IMR-90 (cell line): ENCODE measurements at regions not wholly inside any gene's neighbourhood (a gene's known extent, or its start where the extent isn't known, plus 50 kb on each side); places are given as distances from the start of the nearest gene placed in this dataset.

Source experiments
- ATAC-seq: fragments of 200-7000 bp; cut with Tn5 transposase; 2 replicates; pipeline ENCODE4 v1.9.1; 2020; ENCODE audit warnings: low read depth, mild to moderate bottlenecking, moderate library complexity
- BruUV-seq: library from RNA; stranded (reverse); fragments of 400-500 nt; replicated peaks from 2 replicates; lab custom pipeline; 2021; lab: Mats Ljungman, UMichigan
- CTCF ChIA-PET: fragments of 300-600 bp; formaldehyde crosslinking; extraction: SDS; loops from one replicate; lab custom pipeline; 2021; ENCODE audit warnings: antibody characterized with exemption; lab: Yijun Ruan, JAX
- POLR2A ChIA-PET: fragments of 300-600 bp; sonication (Branson Sonifier 250); formaldehyde crosslinking; loops from one replicate; lab custom pipeline; 2022; ENCODE audit warnings: antibody characterized with exemption; ENCODE audit not compliant: unreplicated experiment; lab: Charles Lee
- DNase-seq: peaks from one replicate; pipeline ENCODE4 v3.0.0; 2013
- H2AFZ ChIP-seq: replicated peaks from 2 replicates; pipeline ENCODE3; 2013; ENCODE audit warnings: low read length, mild to moderate bottlenecking; ENCODE audit not compliant: poor library complexity
- H2AK5ac ChIP-seq: 2 replicates; pipeline ENCODE4 v1.6.1; 2013; ENCODE audit warnings: low read depth, low read length, inconsistent platforms
- H2AK9ac ChIP-seq: replicated peaks from 2 replicates; pipeline ENCODE3; 2013; ENCODE audit warnings: mild to moderate bottlenecking, low read depth, low read length, moderate library complexity; ENCODE audit not compliant: poor library complexity
- H2BK120ac ChIP-seq: 2 replicates; pipeline ENCODE4 v1.6.1; 2013; ENCODE audit warnings: low read depth, low read length, inconsistent platforms
- H2BK15ac ChIP-seq: 3 replicates; pipeline ENCODE4 v1.6.1; 2013; ENCODE audit warnings: low read depth, low read length, inconsistent platforms
- H2BK20ac ChIP-seq: 2 replicates; pipeline ENCODE4 v1.6.1; 2013; ENCODE audit warnings: low read depth, mild to moderate bottlenecking, inconsistent platforms, low read length, moderate library complexity
- H2BK5ac ChIP-seq: 2 replicates; pipeline ENCODE4 v1.6.1; 2013; ENCODE audit warnings: mild to moderate bottlenecking, low read depth, low read length, inconsistent platforms; ENCODE audit not compliant: poor library complexity, severe bottlenecking
- H3K14ac ChIP-seq: replicated peaks from 2 replicates; pipeline ENCODE4 v1.6.1; 2013; ENCODE audit warnings: low read depth, low read length, inconsistent platforms
- H3K18ac ChIP-seq: 2 replicates; pipeline ENCODE4 v1.6.1; 2013; ENCODE audit warnings: low read depth, low read length, control low read depth
- H3K23ac ChIP-seq: 2 replicates; pipeline ENCODE4 v1.6.1; 2013; ENCODE audit warnings: low read depth, low read length, inconsistent platforms
- H3K27ac ChIP-seq: 2 replicates; pipeline ENCODE4 v1.5.1; 2013; ENCODE audit warnings: mild to moderate bottlenecking, control low read depth, low read length; ENCODE audit not compliant: insufficient read depth
- H3K27me3 ChIP-seq: 2 replicates; pipeline ENCODE4 v1.6.1; 2013; ENCODE audit warnings: low read length; ENCODE audit not compliant: control insufficient read depth, insufficient read depth
- H3K36me3 ChIP-seq: 2 replicates; pipeline ENCODE4 v1.6.1; 2013; ENCODE audit warnings: low read length, mixed read lengths; ENCODE audit not compliant: control insufficient read depth, insufficient read depth
- H3K4ac ChIP-seq: 2 replicates; pipeline ENCODE4 v1.6.1; 2013; ENCODE audit warnings: low read depth, low read length, inconsistent platforms
- H3K4me1 ChIP-seq: 2 replicates; pipeline ENCODE4 v1.6.1; 2013; ENCODE audit warnings: low read length, mixed read lengths; ENCODE audit not compliant: control insufficient read depth, insufficient read depth
- H3K4me2 ChIP-seq: 2 replicates; pipeline ENCODE4 v1.6.1; 2013; ENCODE audit warnings: low read depth, mild to moderate bottlenecking, control low read depth, low read length, moderate library complexity
- H3K4me3 ChIP-seq: 2 replicates; pipeline ENCODE4 v1.5.1; 2013; ENCODE audit warnings: low read depth, mild to moderate bottlenecking, control low read depth, low read length, moderate library complexity; ENCODE audit not compliant: insufficient read depth
- H3K56ac ChIP-seq: 2 replicates; pipeline ENCODE4 v1.6.1; 2013; ENCODE audit warnings: low read length, inconsistent platforms; ENCODE audit not compliant: insufficient read depth; ENCODE audit errors: extremely low read depth
- H3K79me1 ChIP-seq, 2 experiments: 2 replicates each; pipeline ENCODE4 v1.6.1; 2013; ENCODE audit warnings: low read length in 2 of 2, inconsistent platforms in 1 of 2, low read depth in 1 of 2
- H3K9ac ChIP-seq: 2 replicates; pipeline ENCODE4 v1.6.1; 2013; ENCODE audit warnings: low read depth, low read length, control low read depth
- H3K9me1 ChIP-seq: 2 replicates; pipeline ENCODE4 v1.6.1; 2013; ENCODE audit warnings: low read length, inconsistent platforms; ENCODE audit not compliant: insufficient read depth
- H3K9me3 ChIP-seq: 2 replicates; pipeline ENCODE4 v1.6.1; 2013; ENCODE audit warnings: low read length; ENCODE audit not compliant: control insufficient read depth, insufficient read depth
- H4K20me1 ChIP-seq: 2 replicates; pipeline ENCODE4 v1.6.1; 2013; ENCODE audit warnings: low read length, inconsistent platforms; ENCODE audit not compliant: insufficient read depth
- H4K5ac ChIP-seq: 2 replicates; pipeline ENCODE4 v1.6.1; 2013; ENCODE audit warnings: mild to moderate bottlenecking, low read depth, low read length, control low read depth
- H4K8ac ChIP-seq, 2 experiments: 2 replicates each; pipeline ENCODE4 v1.6.1; 2013; ENCODE audit warnings: low read depth in 2 of 2, low read length in 2 of 2, control low read depth in 1 of 2, inconsistent platforms in 1 of 2
- H4K91ac ChIP-seq: 2 replicates; pipeline ENCODE4 v1.6.1; 2013; ENCODE audit warnings: low read depth, low read length, inconsistent platforms; ENCODE audit not compliant: insufficient read depth
- CEBPB ChIP-seq: IDR thresholded peaks from 2 replicates; pipeline ENCODE4 v1.6.1; 2012; ENCODE audit warnings: low read depth, low read length, improper control_type of control experiment
- CHD1 ChIP-seq: IDR thresholded peaks from 2 replicates; pipeline ENCODE4 v1.6.1; 2012; ENCODE audit warnings: low read depth, low read length, improper control_type of control experiment
- CTCF ChIP-seq: conservative IDR thresholded peaks from 2 replicates; pipeline ENCODE4 v1.5.1; 2012; ENCODE audit warnings: mild to moderate bottlenecking, low read depth, low read length, improper control_type of control experiment
- ELK1 ChIP-seq: fragments of 150-350 bp; IDR thresholded peaks from 2 replicates; pipeline ENCODE4 v1.6.1; 2016; ENCODE audit warnings: low read depth, mild to moderate bottlenecking, low read length, moderate library complexity, borderline replicate concordance
- FOS ChIP-seq: fragments of 150-350 bp; IDR thresholded peaks from 2 replicates; pipeline ENCODE4 v1.6.1; 2016; ENCODE audit warnings: low read depth, low read length
- MAFK ChIP-seq: IDR thresholded peaks from 2 replicates; pipeline ENCODE4 v1.6.1; 2012; ENCODE audit warnings: low read depth, low read length, improper control_type of control experiment
- MAZ ChIP-seq: IDR thresholded peaks from 2 replicates; pipeline ENCODE4 v1.6.1; 2012; ENCODE audit warnings: low read depth, mild to moderate bottlenecking, low read length, improper control_type of control experiment, moderate library complexity, borderline replicate concordance
- MXI1 ChIP-seq: IDR thresholded peaks from 2 replicates; pipeline ENCODE4 v1.6.1; 2012; ENCODE audit warnings: low read depth, mild to moderate bottlenecking, low read length, moderate library complexity, borderline replicate concordance
- RAD21 ChIP-seq: IDR thresholded peaks from 2 replicates; pipeline ENCODE4 v1.6.1; 2012; ENCODE audit warnings: low read length, improper control_type of control experiment
- RCOR1 ChIP-seq: IDR thresholded peaks from 2 replicates; pipeline ENCODE4 v1.6.1; 2012; ENCODE audit warnings: mild to moderate bottlenecking, low read length, improper control_type of control experiment; ENCODE audit not compliant: insufficient replicate concordance
- RFX5 ChIP-seq: IDR thresholded peaks from 2 replicates; pipeline ENCODE4 v1.8.0; 2012; ENCODE audit warnings: low read depth, mild to moderate bottlenecking, low read length, moderate library complexity
- SMC3 ChIP-seq: fragments of 150-350 bp; IDR thresholded peaks from 2 replicates; pipeline ENCODE4 v1.6.1; 2016; ENCODE audit warnings: low read depth, mild to moderate bottlenecking, antibody characterized with exemption, low read length, moderate library complexity
- USF2 ChIP-seq: fragments of 150-350 bp; IDR thresholded peaks from 2 replicates; pipeline ENCODE4 v1.6.1; 2017; ENCODE audit warnings: mild to moderate bottlenecking, antibody characterized with exemption, low read length, low read depth
- WGBS, 2 experiments: methylation state at CpG; one replicate each; pipeline versions ENCODE4 v1.1.5 to v1.1.7; 2013; ENCODE audit warnings: missing lambda C conversion rate in 2 of 2; ENCODE audit not compliant: insufficient read length in 1 of 2; ENCODE audit errors: extremely low coverage in 2 of 2; 5-methylcytosine and 5-hydroxymethylcytosine counted together
- dilution Hi-C: fragments of 300-500 bp; cut with HindIII; formaldehyde crosslinking; loops from one replicate; pipeline ENCODE4 v1.14.3; 2018; ENCODE audit warnings: low sequenced_read_pairs; ENCODE audit not compliant: unreplicated experiment
- in situ Hi-C: fragments of 300-500 bp; cut with MboI; formaldehyde crosslinking; loops from 3 replicates; pipeline ENCODE4 v1.14.3; 2019; ENCODE audit warnings: low sequenced_read_pairs, inconsistent platforms, mixed read lengths
- intact Hi-C: fragments of 100-400 bp; cut with micrococcal nuclease; formaldehyde crosslinking; loops from 2 replicates; pipeline ENCODE4 v1.10.0; 2022

- H3K79me1 ChIP-seq: peaks cover 5 to 22% of the 10 kb centered on the region in 2 experiments; a peak in 3 of 4 replicates
- WGBS, 2 experiments: no CpG with 5 or more reads among the region's 18 CpGs
- POLR2A ChIA-PET: interaction anchor here (0.5 to 2.9 kb wide), 11 partner anchors 9 to 145 kb away, joined by 3 to 23 read pairs (median 5); no protein-coding TSS in a partner anchor
- dilution Hi-C loops: no loop called here
- peak overlapping the region; percentile 23 for H2AK5ac ChIP-seq
- H3K18ac ChIP-seq: peak overlapping the region; percentile 99
- peak; percentile 57 for ATAC-seq
- peak overlapping the region; percentile 91 for H3K14ac ChIP-seq
- peak; percentile 99 for DNase-seq
- peak overlapping the region; percentile 99 for H3K56ac ChIP-seq
- BruUV-seq: no TSS peak
- H4K91ac ChIP-seq: peak overlapping the region; percentile 94
- H4K20me1 ChIP-seq: peaks cover 25% of the 10 kb centered on the region
- peak overlapping the region; percentile 92 for H3K27ac ChIP-seq
- peak overlapping the region; percentile 100 for H2BK5ac ChIP-seq
- CTCF ChIA-PET: interaction anchor here (0.5 to 3.4 kb wide), 3 partner anchors 16 to 28 kb away, joined by 3 to 17 read pairs (median 4); no protein-coding TSS in a partner anchor
- no peaks in the 10 kb centered on the region for H3K27me3 ChIP-seq
- H2AFZ ChIP-seq: no peak overlapping the region
- peak overlapping the region; percentile 87 for H3K4me3 ChIP-seq
- peak overlapping the region; percentile 80 to 91 for H4K8ac ChIP-seq
- peaks cover 30% of the 10 kb centered on the region for H3K4me1 ChIP-seq
- peak overlapping the region; percentile 99 for H3K9ac ChIP-seq
- peak overlapping the region; percentile 97 for H3K4ac ChIP-seq
- H3K9me1 ChIP-seq: no peaks in the 10 kb centered on the region
- peak overlapping the region; percentile 79 for H2BK15ac ChIP-seq
- peak overlapping the region; percentile 42 for H2AK9ac ChIP-seq
- H3K23ac ChIP-seq: peak overlapping the region; percentile 99
- H2BK20ac ChIP-seq: peak overlapping the region; percentile 80
- in situ Hi-C loops: no loop called here
- intact Hi-C loops: loop anchor here (1.0 to 5.0 kb wide), 5 partner anchors 30 to 194 kb away; no protein-coding TSS in a partner anchor
- peak overlapping the region; percentile 94 for H3K4me2 ChIP-seq
- peak overlapping the region; percentile 94 for H4K5ac ChIP-seq
- no peaks in the 10 kb centered on the region for H3K9me3 ChIP-seq
- H2BK120ac ChIP-seq: peak overlapping the region; percentile 89
- peaks cover 19% of the 10 kb centered on the region for H3K36me3 ChIP-seq
- TF ChIP-seq SMC3: peak; percentile 27; the same call in 1 of the 2 replicates
- TF ChIP-seq ELK1: no peak
- peak; percentile 58; the same call in 1 of the 2 replicates for TF ChIP-seq MXI1
- TF ChIP-seq MAFK: no peak
- TF ChIP-seq CHD1: no peak
- peak; percentile 97 for TF ChIP-seq CEBPB
- TF ChIP-seq RFX5: no peak
- TF ChIP-seq MAZ: peak; percentile 69
- TF ChIP-seq RAD21: peak; percentile 15; the same call in 1 of the 2 replicates
- peak; percentile 85 for TF ChIP-seq RCOR1
- peak; percentile 81 for TF ChIP-seq USF2
- no peak for TF ChIP-seq CTCF
- TF ChIP-seq FOS: peak; percentile 90
These were observed 179.0 kb upstream of the KLF14 start for GRCh38 chr7:130912862-130913638.
